PC-9 (cell line): ENCODE measurements at regions not wholly inside any gene's neighbourhood (a gene's known extent, or its start where the extent isn't known, plus 50 kb on each side); places are given as distances from the start of the nearest gene placed in this dataset.

Experiments
- BruUV-seq: library from RNA; stranded (reverse); fragments of 400-500 nt; replicated peaks from 2 replicates; lab custom pipeline; 2021; lab: Mats Ljungman, UMichigan
- CTCF ChIA-PET: fragments of 300-600 bp; sonication (Branson Sonifier 250); formaldehyde crosslinking; loops from one replicate; lab custom pipeline; 2022; ENCODE audit warnings: antibody characterized with exemption; lab: Charles Lee
- POLR2A ChIA-PET: fragments of 300-600 bp; sonication (Branson Sonifier 250); formaldehyde crosslinking; loops from one replicate; lab custom pipeline; 2022; ENCODE audit warnings: antibody characterized with exemption; ENCODE audit not compliant: unreplicated experiment; lab: Charles Lee
- DNase-seq, 2 experiments: peaks; one replicate each; pipeline versions ENCODE4 v3.0.0 to v3.0.0-alpha.2; 2015 to 2022; ENCODE audit warnings: mixed read lengths in 1 of 2
- H2AFZ ChIP-seq: fragments of 200-600 bp; sonication (generic); 2 replicates; pipeline ENCODE4 v1.8.1; 2017; ENCODE audit warnings: antibody characterized with exemption
- H3F3A ChIP-seq: fragments of 200-600 bp; sonication (generic); 2 replicates; pipeline ENCODE4 v1.8.1; 2017; ENCODE audit warnings: antibody characterized with exemption, mild to moderate bottlenecking, low read depth; ENCODE audit not compliant: insufficient read depth
- H3K27ac ChIP-seq: fragments of 200-600 bp; sonication (generic); 2 replicates; pipeline ENCODE4 v1.6.1; 2016; ENCODE audit warnings: mixed run types
- H3K27me3 ChIP-seq: fragments of 200-600 bp; sonication (generic); 2 replicates; pipeline ENCODE4 v1.6.1; 2016; ENCODE audit warnings: low read depth, mixed run types; ENCODE audit not compliant: insufficient read depth
- H3K36me3 ChIP-seq: fragments of 200-600 bp; sonication (generic); 2 replicates; pipeline ENCODE4 v1.6.1; 2016; ENCODE audit warnings: low read depth, mixed run types
- H3K4me1 ChIP-seq: fragments of 200-600 bp; sonication (generic); replicated peaks from 2 replicates; pipeline ENCODE4 v1.6.1; 2016; ENCODE audit warnings: mixed run types; ENCODE audit not compliant: insufficient read depth
- H3K4me2 ChIP-seq: fragments of 200-600 bp; sonication (generic); 2 replicates; pipeline ENCODE4 v1.6.1; 2017; ENCODE audit warnings: mixed run types
- H3K4me3 ChIP-seq: fragments of 200-600 bp; sonication (generic); 2 replicates; pipeline ENCODE4 v1.6.1; 2016; ENCODE audit warnings: mixed run types
- H3K79me2 ChIP-seq: fragments of 200-600 bp; sonication (generic); 2 replicates; pipeline ENCODE4 v1.6.1; 2017; ENCODE audit warnings: low read depth, mixed run types
- H3K9me2 ChIP-seq: fragments of 200-600 bp; sonication (generic); 2 replicates; pipeline ENCODE4 v1.8.1; 2017; ENCODE audit warnings: mild to moderate bottlenecking; ENCODE audit not compliant: insufficient read depth
- H3K9me3 ChIP-seq: fragments of 200-600 bp; sonication (generic); 2 replicates; pipeline ENCODE4 v1.8.1; 2016; ENCODE audit warnings: low read depth; ENCODE audit not compliant: insufficient read depth
- H4K20me1 ChIP-seq: fragments of 200-600 bp; sonication (generic); 2 replicates; pipeline ENCODE4 v1.8.1; 2017; ENCODE audit not compliant: insufficient read depth
- CTCF ChIP-seq: fragments of 200-600 bp; sonication (generic); conservative IDR thresholded peaks from 2 replicates; pipeline ENCODE4 v1.6.1; 2017; ENCODE audit warnings: mixed run types, antibody characterized with exemption, mild to moderate bottlenecking, moderate library complexity
- EZH2 ChIP-seq: fragments of 200-600 bp; sonication (generic); IDR thresholded peaks from 2 replicates; pipeline ENCODE4 v1.8.0; 2017; ENCODE audit warnings: antibody characterized with exemption, low read depth
- intact Hi-C: fragments of 100-400 bp; cut with micrococcal nuclease; formaldehyde crosslinking; loops from one replicate; pipeline ENCODE4 v1.10.0; 2022; ENCODE audit not compliant: unreplicated experiment

GRCh38 chr17:34712481-34713195 lies 133.3 kb downstream of the TMEM132E start:
- TF ChIP-seq EZH2 (no peak), CTCF (no peak)
- ChIA-PET CTCF (no interaction called here), POLR2A (interaction anchor here (0.6 kb wide), 1 partner anchor 651 kb away, joined by 4 read pairs; no protein-coding TSS in a partner anchor)
- no peaks in the 10 kb centered on the region for H3K36me3 ChIP-seq
- H3K4me3 ChIP-seq: no peak overlapping the region
- H3K79me2 ChIP-seq: no peaks in the 10 kb centered on the region
- H3K4me2 ChIP-seq: no peak overlapping the region
- no peak overlapping the region for H2AFZ ChIP-seq
- H3K9me3 ChIP-seq: no peaks in the 10 kb centered on the region
- no peaks in the 10 kb centered on the region for H3K9me2 ChIP-seq
- H3K4me1 ChIP-seq: peaks cover 15% of the 10 kb centered on the region; the same call in 1 of the 2 replicates
- no peaks in the 10 kb centered on the region for H3F3A ChIP-seq
- no peak for DNase-seq
- no peaks in the 10 kb centered on the region for H4K20me1 ChIP-seq
- no peaks in the 10 kb centered on the region for H3K27me3 ChIP-seq
- no peak overlapping the region for H3K27ac ChIP-seq
- BruUV-seq: no TSS peak
- intact Hi-C loops: no loop called here

DNA sequence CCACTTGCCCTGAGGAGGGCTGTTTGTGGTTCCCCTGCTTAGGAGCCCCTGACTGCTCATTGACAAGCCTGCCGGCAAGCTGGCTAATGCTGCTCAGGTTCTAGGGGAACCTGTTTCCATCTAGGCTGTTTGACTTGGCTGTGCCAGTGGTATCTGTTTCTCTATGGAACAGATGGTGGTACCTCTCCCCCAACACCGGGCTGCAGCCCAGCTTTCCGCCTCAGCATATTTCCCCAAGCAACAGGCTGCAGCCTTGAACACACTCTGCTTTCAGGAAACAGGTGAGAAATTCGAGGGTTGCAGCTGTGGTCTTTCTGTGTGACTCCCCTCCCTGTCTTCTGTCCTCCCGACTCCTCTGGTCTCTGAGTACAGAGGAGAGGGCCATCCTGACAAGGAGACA lies 132.3 kb downstream of the TMEM132E start:
- no peaks in the 10 kb centered on the region for H3K27me3 ChIP-seq

DNA sequence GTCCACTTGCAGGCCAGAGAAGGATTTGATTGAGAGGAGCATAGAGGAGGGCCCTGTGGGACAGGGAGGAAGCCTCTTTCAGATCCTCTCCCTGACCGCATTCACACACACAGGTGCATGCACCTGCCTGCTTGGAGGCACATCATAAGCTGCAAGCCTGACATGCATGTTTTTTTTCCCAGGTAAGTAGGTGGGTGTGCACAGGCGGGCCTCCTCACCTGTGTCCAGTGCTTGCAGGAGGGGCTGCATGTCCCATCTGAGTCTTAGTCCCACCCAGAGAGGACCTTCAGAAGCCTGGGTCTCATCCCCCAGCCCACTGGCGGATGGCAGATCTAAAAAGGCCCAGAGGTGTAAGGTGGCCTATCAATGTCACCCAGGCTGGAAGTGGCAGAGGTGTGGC lies 130.8 kb downstream of the TMEM132E start:
- H3K4me2 ChIP-seq: no peak overlapping the region
- ChIA-PET CTCF (no interaction called here), POLR2A (no interaction called here)
- no peaks in the 10 kb centered on the region for H3K79me2 ChIP-seq
- no peaks in the 10 kb centered on the region for H4K20me1 ChIP-seq
- no peak for TF ChIP-seq CTCF
- TF ChIP-seq EZH2: no peak
- intact Hi-C loops: no loop called here
- no TSS peak for BruUV-seq
- no peaks in the 10 kb centered on the region for H3K27me3 ChIP-seq
- no peaks in the 10 kb centered on the region for H3K9me3 ChIP-seq
- DNase-seq: no peak
- H3K4me3 ChIP-seq: no peak overlapping the region
- no peak overlapping the region for H3K27ac ChIP-seq
- no peaks in the 10 kb centered on the region for H3K36me3 ChIP-seq
- no peak overlapping the region for H2AFZ ChIP-seq
- H3F3A ChIP-seq: no peaks in the 10 kb centered on the region
- peaks cover 15% of the 10 kb centered on the region; the same call in 1 of the 2 replicates for H3K4me1 ChIP-seq
- H3K9me2 ChIP-seq: no peaks in the 10 kb centered on the region

More for the DNA sequence above, 132.3 kb downstream of the TMEM132E start:
- no peaks in the 10 kb centered on the region for H3K9me3 ChIP-seq
- no peak for DNase-seq
- no TSS peak for BruUV-seq
- H4K20me1 ChIP-seq: no peaks in the 10 kb centered on the region
- no peaks in the 10 kb centered on the region for H3F3A ChIP-seq
- H3K36me3 ChIP-seq: no peaks in the 10 kb centered on the region
- no peaks in the 10 kb centered on the region for H3K79me2 ChIP-seq
- no peak overlapping the region for H3K4me2 ChIP-seq
- TF ChIP-seq CTCF (no peak), EZH2 (no peak)
- no peaks in the 10 kb centered on the region for H3K9me2 ChIP-seq
- no peak overlapping the region for H3K27ac ChIP-seq
- no peak overlapping the region for H2AFZ ChIP-seq
- no peak overlapping the region for H3K4me3 ChIP-seq
- H3K4me1 ChIP-seq: peaks cover 15% of the 10 kb centered on the region; the same call in 1 of the 2 replicates
- CTCF ChIA-PET: no interaction called here
- intact Hi-C loops: no loop called here
- POLR2A ChIA-PET: no interaction called here
